ENCODE measurements at regions not wholly inside any gene's neighbourhood (a gene's known extent, or its start where the extent isn't known, plus 50 kb on each side); places are given as distances from the start of the nearest gene placed in this dataset.
"Not testable (repeated sequence)": the region's sequence is repeated elsewhere in the genome, so short reads cannot be mapped to it uniquely, and the experiment has no call there.

- TF ChIP-seq CTCF, POLR2A (IDR thresholded peaks at IDR 0.05): not testable (repeated sequence)
Measured at GRCh38 chr13:24941023-24941713, 154.8 kb upstream of the PABPC3 start.

Data from body of pancreas (tissue), 4 donors.